ENCODE measurements at regions not wholly inside any gene's neighbourhood (a gene's known extent, or its start where the extent isn't known, plus 50 kb on each side); places are given as distances from the start of the nearest gene placed in this dataset.

GRCh38 chr17:74119049-74119580, 84.4 kb upstream of the RPL38 start:
- no peak for TF ChIP-seq GATAD2B (IDR thresholded peaks at IDR 0.05; ENCODE audit: borderline replicate concordance)
- no peak for TF ChIP-seq KDM2B (CRISPR knock-in tag; IDR thresholded peaks at IDR 0.05)
- TF ChIP-seq ZNF778 (CRISPR knock-in tag; IDR thresholded peaks at IDR 0.05) = no peak
- TF ChIP-seq CEBPZ (IDR thresholded peaks at IDR 0.05; ENCODE audit: borderline replicate concordance, low read depth, low read length) = no peak
- TF ChIP-seq ZSCAN29 (IDR thresholded peaks at IDR 0.05) = no peak
- TF ChIP-seq CREB1 (IDR thresholded peaks at IDR 0.05) = no peak
- TF ChIP-seq CREB1 (CRISPR knock-in tag; IDR thresholded peaks at IDR 0.05) = no peak
- TF ChIP-seq ZNF121 (CRISPR knock-in tag; conservative IDR thresholded peaks at IDR 0.05) = no peak
